ENCODE measurements at regions not wholly inside any gene's neighbourhood (a gene's known extent, or its start where the extent isn't known, plus 50 kb on each side); places are given as distances from the start of the nearest gene placed in this dataset.

- Histone ChIP-seq H3K4me2 (ENCODE audit: low read length) (no peak overlapping the region), H2AFZ (ENCODE audit: low read depth, low read length) (no peak overlapping the region)
- TF ChIP-seq EZH2 (IDR thresholded peaks at IDR 0.05; ENCODE audit: borderline replicate concordance, insufficient read depth, low read length, poor library complexity, severe bottlenecking) = no peak
Measured at GRCh38 chr1:61539720-61540462, 185.1 kb downstream of the TM2D1 start.

GRCh38 chr1:61538228-61538627, 186.7 kb downstream of the TM2D1 start:
- Histone ChIP-seq H3K79me2 (replicated peaks; ENCODE audit: insufficient read depth, low read length) (no peaks in the 10 kb centered on the region), H4K20me1 (ENCODE audit: insufficient read depth) (no peaks in the 10 kb centered on the region), H3K4me2 (ENCODE audit: low read length) (no peak overlapping the region), H3F3A (ENCODE audit: insufficient read depth, low read length, poor library complexity, severe bottlenecking) (no peaks in the 10 kb centered on the region), H3K9me3 (ENCODE audit: low read length) (no peaks in the 10 kb centered on the region), H3K27me3 (ENCODE audit: insufficient read depth, low read depth, low read length) (no peaks in the 10 kb centered on the region), H3K36me3 (ENCODE audit: insufficient read depth, low read length) (no peaks in the 10 kb centered on the region), H3K4me3 (ENCODE audit: low read length) (no peak overlapping the region), H3K27ac (ENCODE audit: low read length) (no peak overlapping the region), H2AFZ (ENCODE audit: low read depth, low read length) (no peak overlapping the region), H3K9ac (ENCODE audit: low read length) (no peak overlapping the region), H3K9me2 (ENCODE audit: insufficient read depth, low read length) (no peaks in the 10 kb centered on the region)
- TF ChIP-seq, protein P1, sequence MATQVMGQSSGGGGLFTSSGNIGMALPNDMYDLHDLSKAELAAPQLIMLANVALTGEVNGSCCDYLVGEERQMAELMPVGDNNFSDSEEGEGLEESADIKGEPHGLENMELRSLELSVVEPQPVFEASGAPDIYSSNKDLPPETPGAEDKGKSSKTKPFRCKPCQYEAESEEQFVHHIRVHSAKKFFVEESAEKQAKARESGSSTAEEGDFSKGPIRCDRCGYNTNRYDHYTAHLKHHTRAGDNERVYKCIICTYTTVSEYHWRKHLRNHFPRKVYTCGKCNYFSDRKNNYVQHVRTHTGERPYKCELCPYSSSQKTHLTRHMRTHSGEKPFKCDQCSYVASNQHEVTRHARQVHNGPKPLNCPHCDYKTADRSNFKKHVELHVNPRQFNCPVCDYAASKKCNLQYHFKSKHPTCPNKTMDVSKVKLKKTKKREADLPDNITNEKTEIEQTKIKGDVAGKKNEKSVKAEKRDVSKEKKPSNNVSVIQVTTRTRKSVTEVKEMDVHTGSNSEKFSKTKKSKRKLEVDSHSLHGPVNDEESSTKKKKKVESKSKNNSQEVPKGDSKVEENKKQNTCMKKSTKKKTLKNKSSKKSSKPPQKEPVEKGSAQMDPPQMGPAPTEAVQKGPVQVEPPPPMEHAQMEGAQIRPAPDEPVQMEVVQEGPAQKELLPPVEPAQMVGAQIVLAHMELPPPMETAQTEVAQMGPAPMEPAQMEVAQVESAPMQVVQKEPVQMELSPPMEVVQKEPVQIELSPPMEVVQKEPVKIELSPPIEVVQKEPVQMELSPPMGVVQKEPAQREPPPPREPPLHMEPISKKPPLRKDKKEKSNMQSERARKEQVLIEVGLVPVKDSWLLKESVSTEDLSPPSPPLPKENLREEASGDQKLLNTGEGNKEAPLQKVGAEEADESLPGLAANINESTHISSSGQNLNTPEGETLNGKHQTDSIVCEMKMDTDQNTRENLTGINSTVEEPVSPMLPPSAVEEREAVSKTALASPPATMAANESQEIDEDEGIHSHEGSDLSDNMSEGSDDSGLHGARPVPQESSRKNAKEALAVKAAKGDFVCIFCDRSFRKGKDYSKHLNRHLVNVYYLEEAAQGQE (IDR thresholded peaks at IDR 0.05; ENCODE audit: borderline replicate concordance) = no peak
- no peak for TF ChIP-seq POLR2AphosphoS5 (IDR thresholded peaks at IDR 0.05)
- TF ChIP-seq EZH2 (IDR thresholded peaks at IDR 0.05; ENCODE audit: borderline replicate concordance, insufficient read depth, low read length, poor library complexity, severe bottlenecking) = no peak
- TF ChIP-seq CTCF (IDR thresholded peaks at IDR 0.05; ENCODE audit: poor library complexity, severe bottlenecking) = no peak
- TF ChIP-seq EP300 (conservative IDR thresholded peaks at IDR 0.05; ENCODE audit: poor library complexity, severe bottlenecking) = no peak
- no peak for TF ChIP-seq MXI1 (conservative IDR thresholded peaks at IDR 0.05; ENCODE audit: poor library complexity, severe bottlenecking)

More at GRCh38 chr1:61539720-61540462, 185.1 kb downstream of the TM2D1 start:
- Histone ChIP-seq H3K27me3 (ENCODE audit: insufficient read depth, low read depth, low read length) (no peaks in the 10 kb centered on the region), H3K36me3 (ENCODE audit: insufficient read depth, low read length) (no peaks in the 10 kb centered on the region), H4K20me1 (ENCODE audit: insufficient read depth) (no peaks in the 10 kb centered on the region), H3K9ac (ENCODE audit: low read length) (no peak overlapping the region), H3K4me3 (ENCODE audit: low read length) (no peak overlapping the region), H3K79me2 (replicated peaks; ENCODE audit: insufficient read depth, low read length) (no peaks in the 10 kb centered on the region), H3F3A (ENCODE audit: insufficient read depth, low read length, poor library complexity, severe bottlenecking) (no peaks in the 10 kb centered on the region), H3K9me2 (ENCODE audit: insufficient read depth, low read length) (no peaks in the 10 kb centered on the region), H3K27ac (ENCODE audit: low read length) (no peak overlapping the region), H3K9me3 (ENCODE audit: low read length) (no peaks in the 10 kb centered on the region)

All from neural cell (in vitro differentiated cells).